ENCODE measurements at regions not wholly inside any gene's neighbourhood (a gene's known extent, or its start where the extent isn't known, plus 50 kb on each side); places are given as distances from the start of the nearest gene placed in this dataset.

- WGBS, 2 donors (ENCODE audit: low coverage in 1 of 2): 96 to 100% methylated on average over 1 to 2 of the region's 2 CpGs
- in situ Hi-C loops (cut with MboI; ENCODE audit: low pct_ligation_motif_present in 1 of 4, low pct_unique_long_range_greater_than_20kb in 1 of 4, low sequenced_read_pairs in 3 of 4): no loop called here
- no peaks in the 10 kb centered on the region for H3K36me3 ChIP-seq
- H3K27ac ChIP-seq: peak overlapping the region; percentile 67 to 82 (median 74)
- no peak overlapping the region for H3K4me3 ChIP-seq
- no peaks in the 10 kb centered on the region for H3K9me3 ChIP-seq
- DNase-seq: no peak
- no peaks in the 10 kb centered on the region for H3K27me3 ChIP-seq
- intact Hi-C loops (cut with DNase I; ENCODE audit: low total_unique reads): no loop called here
- TF ChIP-seq POLR2AphosphoS5 (IDR thresholded peaks at IDR 0.05) (no peak), POLR2A (IDR thresholded peaks at IDR 0.05) (no peak), CTCF (IDR thresholded peaks at IDR 0.05) (no peak), EP300 (IDR thresholded peaks at IDR 0.05; ENCODE audit: low read depth) (no peak)
- H3K4me1 ChIP-seq: peaks cover 0 to 25% (median 13%) of the 10 kb centered on the region in 4 donors
Observed at GRCh38 chr10:3928569-3928968, 143.6 kb upstream of the KLF6 start.

GRCh38 chr10:3928078-3928477, 143.1 kb upstream of the KLF6 start:
- no peaks in the 10 kb centered on the region for H3K9me3 ChIP-seq
- TF ChIP-seq POLR2A (IDR thresholded peaks at IDR 0.05) (no peak), EP300 (IDR thresholded peaks at IDR 0.05; ENCODE audit: low read depth) (no peak), CTCF (IDR thresholded peaks at IDR 0.05) (no peak), POLR2AphosphoS5 (IDR thresholded peaks at IDR 0.05) (no peak)
- in situ Hi-C loops (cut with MboI; ENCODE audit: low pct_ligation_motif_present in 1 of 4, low pct_unique_long_range_greater_than_20kb in 1 of 4, low sequenced_read_pairs in 3 of 4): no loop called here
- 59% methylated on average over 3 of the region's 3 CpGs for WGBS, 2 donors (ENCODE audit: low coverage in 1 of 2)
- DNase-seq: no peak
- no peak overlapping the region for H3K4me3 ChIP-seq
- H3K36me3 ChIP-seq: no peaks in the 10 kb centered on the region
- intact Hi-C loops (cut with DNase I; ENCODE audit: low total_unique reads): no loop called here
- no peak overlapping the region for H3K27ac ChIP-seq
- peaks cover 0 to 25% (median 13%) of the 10 kb centered on the region in 4 donors for H3K4me1 ChIP-seq
- H3K27me3 ChIP-seq: no peaks in the 10 kb centered on the region

- Histone ChIP-seq H3K9me3 (no peaks in the 10 kb centered on the region), H3K36me3 (no peaks in the 10 kb centered on the region), H3K4me1 (peaks cover 0 to 25% (median 13%) of the 10 kb centered on the region in 4 donors), H3K27ac (no peak overlapping the region), H3K4me3 (no peak overlapping the region), H3K27me3 (no peaks in the 10 kb centered on the region)
- in situ Hi-C loops (cut with MboI; ENCODE audit: low pct_ligation_motif_present in 1 of 4, low pct_unique_long_range_greater_than_20kb in 1 of 4, low sequenced_read_pairs in 3 of 4) (no loop called here), intact Hi-C loops (cut with DNase I; ENCODE audit: low total_unique reads) (no loop called here)
- no peak for DNase-seq
- 60 to 69% methylated on average over 10 to 18 of the region's 18 CpGs for WGBS, 2 donors (ENCODE audit: low coverage in 1 of 2)
- TF ChIP-seq CTCF (IDR thresholded peaks at IDR 0.05): no peak
- TF ChIP-seq POLR2A (IDR thresholded peaks at IDR 0.05): no peak
- no peak for TF ChIP-seq EP300 (IDR thresholded peaks at IDR 0.05; ENCODE audit: low read depth)
- no peak for TF ChIP-seq POLR2AphosphoS5 (IDR thresholded peaks at IDR 0.05)
Observed at GRCh38 chr10:3926675-3927525, 141.9 kb upstream of the KLF6 start.

- H3K9me3 ChIP-seq: no peaks in the 10 kb centered on the region
- in situ Hi-C loops (cut with MboI; ENCODE audit: low pct_ligation_motif_present in 1 of 4, low pct_unique_long_range_greater_than_20kb in 1 of 4, low sequenced_read_pairs in 3 of 4) (no loop called here), intact Hi-C loops (cut with DNase I; ENCODE audit: low total_unique reads) (no loop called here)
- no peak overlapping the region for H3K4me3 ChIP-seq
- no peak overlapping the region for H3K27ac ChIP-seq
- H3K4me1 ChIP-seq: peaks cover 0 to 25% (median 13%) of the 10 kb centered on the region in 4 donors
- no peak for DNase-seq
- TF ChIP-seq POLR2A (IDR thresholded peaks at IDR 0.05) (no peak), EP300 (IDR thresholded peaks at IDR 0.05; ENCODE audit: low read depth) (no peak), POLR2AphosphoS5 (IDR thresholded peaks at IDR 0.05) (no peak), CTCF (IDR thresholded peaks at IDR 0.05) (no peak)
- H3K36me3 ChIP-seq: no peaks in the 10 kb centered on the region
- 84 to 89% methylated on average over 4 of the region's 4 CpGs for WGBS, 2 donors (ENCODE audit: low coverage in 1 of 2)
- H3K27me3 ChIP-seq: no peaks in the 10 kb centered on the region
Observed at GRCh38 chr10:3926258-3926657, 141.2 kb upstream of the KLF6 start.
